ENCODE measurements at regions not wholly inside any gene's neighbourhood (a gene's known extent, or its start where the extent isn't known, plus 50 kb on each side); places are given as distances from the start of the nearest gene placed in this dataset.

DNA sequence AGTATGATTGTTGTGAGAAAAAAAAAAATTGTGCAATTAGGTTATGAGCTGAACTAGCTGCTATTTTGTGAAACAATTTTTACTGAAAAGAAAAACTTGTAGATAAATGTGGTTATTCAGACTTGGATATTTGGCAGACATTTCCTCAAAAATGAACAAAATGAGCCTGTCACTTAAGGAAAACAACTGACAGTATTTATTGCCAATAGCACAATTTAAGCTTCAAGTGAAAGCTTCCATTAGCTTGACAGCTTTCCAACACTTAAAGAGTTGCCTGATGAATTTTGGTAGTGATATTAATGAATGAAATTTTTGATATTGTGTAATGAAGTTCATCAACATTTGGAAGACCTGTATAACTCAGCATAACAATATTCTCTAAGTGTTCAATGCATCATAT lies 116.1 kb upstream of the RGS1 start:
- no peak overlapping the region for H2BK12ac ChIP-seq (ENCODE audit: low read depth, low read length)
- no peak overlapping the region for H3K4ac ChIP-seq (replicated peaks; ENCODE audit: insufficient read length, low read depth, low read length)
- H3K23ac ChIP-seq (ENCODE audit: insufficient read length), result no peak overlapping the region
- H3K4me1 ChIP-seq (replicated peaks in 1 of 4; ENCODE audit: control insufficient read depth in 3 of 4, insufficient read depth in 4 of 4, low read length in 3 of 4), result no peaks in the 10 kb centered on the region
- no peak overlapping the region for H3K4me3 ChIP-seq (ENCODE audit: extremely low read depth in 1 of 4, insufficient read depth in 2 of 4, low read depth in 3 of 4, low read length in 4 of 4)
- no peak overlapping the region for H2AK5ac ChIP-seq (ENCODE audit: low read depth, low read length)
- H4K91ac ChIP-seq (replicated peaks; ENCODE audit: insufficient read length, low read length), result no peak overlapping the region
- no peak overlapping the region for H3K9ac ChIP-seq (replicated peaks in 1 of 4; ENCODE audit: extremely low read depth in 1 of 4, low read depth in 3 of 4, low read length in 3 of 4)
- H3K9me3 ChIP-seq (ENCODE audit: insufficient read depth in 2 of 2, low read depth in 1 of 2, low read length in 1 of 2), result no peaks in the 10 kb centered on the region
- no peaks in the 10 kb centered on the region; the same call in 1 of the 2 replicates for H3K23me2 ChIP-seq (ENCODE audit: low read depth, low read length)
- H3K79me2 ChIP-seq (ENCODE audit: control insufficient read depth in 1 of 2, insufficient read depth in 2 of 2, low read length in 2 of 2), result no peaks in the 10 kb centered on the region
- no peaks in the 10 kb centered on the region for H3K79me1 ChIP-seq (ENCODE audit: low read depth, low read length)
- no peak overlapping the region for H2BK5ac ChIP-seq (ENCODE audit: low read depth, low read length)
- H2AFZ ChIP-seq (ENCODE audit: low read length), result no peak overlapping the region
- H2BK120ac ChIP-seq (replicated peaks; ENCODE audit: low read depth, low read length), result no peak overlapping the region
- H3K4me2 ChIP-seq (ENCODE audit: insufficient read depth in 1 of 2, low read depth in 2 of 2, low read length in 2 of 2), result no peak overlapping the region
- no peak overlapping the region for H3K27ac ChIP-seq (ENCODE audit: low read depth, low read length)
- ChIA-PET POLR2A (ENCODE audit: partially characterized antibody) (no interaction called here), CTCF (ENCODE audit: partially characterized antibody) (interaction anchor here (0.6 kb wide), 1 partner anchor 44 kb away, joined by 3 read pairs; no protein-coding TSS in a partner anchor)
- no peak overlapping the region for H3K14ac ChIP-seq (ENCODE audit: insufficient read length)
- H3K27me3 ChIP-seq (replicated peaks in 1 of 4; ENCODE audit: control insufficient read depth in 3 of 4, extremely low read depth in 1 of 4, insufficient read depth in 3 of 4, low read length in 3 of 4), result no peaks in the 10 kb centered on the region
- H2BK15ac ChIP-seq (ENCODE audit: low read length), result no peak overlapping the region
- H4K8ac ChIP-seq (ENCODE audit: extremely low read depth, insufficient read depth, low read length), result no peak overlapping the region
- H4K20me1 ChIP-seq (replicated peaks in 1 of 2; ENCODE audit: control insufficient read depth in 1 of 2, insufficient read depth in 2 of 2, low read length in 2 of 2), result no peaks in the 10 kb centered on the region
- no peak overlapping the region for H4K5ac ChIP-seq (ENCODE audit: insufficient read length, low read depth, low read length)
- no peak for FAIRE-seq
- no peaks in the 10 kb centered on the region for H3K36me3 ChIP-seq (ENCODE audit: control insufficient read depth in 2 of 4, insufficient read depth in 4 of 4, low read length in 3 of 4)
- no peak overlapping the region for H3K56ac ChIP-seq (replicated peaks; ENCODE audit: insufficient read length, low read depth, low read length)
- DNase-seq (ENCODE audit: low read depth in 1 of 2, low spot score in 2 of 2), result no peak
- no peak overlapping the region for H2BK20ac ChIP-seq (ENCODE audit: low read length)
- H3K18ac ChIP-seq (ENCODE audit: extremely low read depth, low read length), result no peak overlapping the region
- no peak for TF ChIP-seq CREB1 (IDR thresholded peaks at IDR 0.05)
- TF ChIP-seq SAP30 (IDR thresholded peaks at IDR 0.05; ENCODE audit: insufficient read depth, insufficient replicate concordance, low read length), result no peak
- TF ChIP-seq RAD21 (IDR thresholded peaks at IDR 0.05 in 1 of 2, conservative IDR thresholded peaks at IDR 0.05 in 1 of 2; ENCODE audit: low read depth in 2 of 2, low read length in 2 of 2), result no peak
- TF ChIP-seq RNF2 (IDR thresholded peaks at IDR 0.05; ENCODE audit: borderline replicate concordance, low read depth, low read length, missing control alignments, poor library complexity, severe bottlenecking), result no peak
- TF ChIP-seq RFX5 (IDR thresholded peaks at IDR 0.05; ENCODE audit: borderline replicate concordance, low read depth, low read length), result no peak
- no peak for TF ChIP-seq POU5F1 (IDR thresholded peaks at IDR 0.05; ENCODE audit: low read depth, low read length)
- TF ChIP-seq TEAD4 (IDR thresholded peaks at IDR 0.05; ENCODE audit: low read depth, low read length), result no peak
- no peak for TF ChIP-seq CTBP2 (IDR thresholded peaks at IDR 0.05; ENCODE audit: borderline replicate concordance, insufficient read depth, insufficient read length, low read length)
- TF ChIP-seq POLR2A (IDR thresholded peaks at IDR 0.05; ENCODE audit: control extremely low read depth in 1 of 2, low read depth in 2 of 2, low read length in 2 of 2), result no peak
- TF ChIP-seq YY1 (IDR thresholded peaks at IDR 0.05; ENCODE audit: low read depth, low read length), result no peak
- TF ChIP-seq FOSL1 (IDR thresholded peaks at IDR 0.05; ENCODE audit: insufficient read depth, low read depth, low read length), result no peak
- TF ChIP-seq JUN (IDR thresholded peaks at IDR 0.05; ENCODE audit: low read depth, low read length), result no peak
- TF ChIP-seq KDM1A (IDR thresholded peaks at IDR 0.05; ENCODE audit: borderline replicate concordance, low read length), result no peak
- TF ChIP-seq GTF2F1 (IDR thresholded peaks at IDR 0.05; ENCODE audit: borderline replicate concordance, low read depth, low read length), result no peak
- TF ChIP-seq BRCA1 (IDR thresholded peaks at IDR 0.05; ENCODE audit: low read depth, low read length), result no peak
- no peak for TF ChIP-seq ASH2L (IDR thresholded peaks at IDR 0.05; ENCODE audit: low read length)
- no peak for TF ChIP-seq JUND (IDR thresholded peaks at IDR 0.05; ENCODE audit: low read length)

Measured in H1 (cell line).